ENCODE measurements at regions not wholly inside any gene's neighbourhood (a gene's known extent, or its start where the extent isn't known, plus 50 kb on each side); places are given as distances from the start of the nearest gene placed in this dataset.

GRCh38 chr7:131087756-131088658 lies 239.7 kb upstream of the MKLN1 start:
- ChIA-PET POLR2A (no interaction called here), CTCF (interaction anchor here (0.6 to 0.8 kb wide), 2 partner anchors 8 to 16 kb away, joined by 3 read pairs; no protein-coding TSS in a partner anchor)
- H3K9me3 ChIP-seq (ENCODE audit: control insufficient read depth, insufficient read depth, low read depth, low read length): no peaks in the 10 kb centered on the region
- no peak overlapping the region for H3K4me3 ChIP-seq (ENCODE audit: low read depth, low read length)
- H3K36me3 ChIP-seq (ENCODE audit: control insufficient read depth in 2 of 2, insufficient read depth in 1 of 2, low read length in 2 of 2): no peaks in the 10 kb centered on the region
- H3K27ac ChIP-seq (ENCODE audit: extremely low read depth, low read depth, low read length): no peak overlapping the region
- H3K4me1 ChIP-seq (ENCODE audit: control insufficient read depth, insufficient read depth, low read length): no peaks in the 10 kb centered on the region
- TF ChIP-seq ZNF280C (tag by site-specific recombination; IDR thresholded peaks at IDR 0.05) (no peak), ZEB2 (tag by site-specific recombination; IDR thresholded peaks at IDR 0.05) (no peak), ZBTB20 (tag by site-specific recombination; IDR thresholded peaks at IDR 0.05) (no peak), BCL11B (tag by site-specific recombination; IDR thresholded peaks at IDR 0.05; ENCODE audit: low read depth) (no peak), ZNF266 (tag by site-specific recombination; IDR thresholded peaks at IDR 0.05; ENCODE audit: low read depth) (no peak), ATF2 (tag by site-specific recombination; IDR thresholded peaks at IDR 0.05; ENCODE audit: low read depth) (no peak), ZNF704 (tag by site-specific recombination; IDR thresholded peaks at IDR 0.05) (no peak), PRDM10 (tag by site-specific recombination; IDR thresholded peaks at IDR 0.05) (no peak), ZNF37A (tag by site-specific recombination; IDR thresholded peaks at IDR 0.05) (no peak), ZNF146 (tag by site-specific recombination; IDR thresholded peaks at IDR 0.05) (no peak), ZBTB26 (tag by site-specific recombination; optimal IDR thresholded peaks at IDR 0.05) (no peak), ZNF140 (tag by site-specific recombination; IDR thresholded peaks at IDR 0.05) (no peak)

- ChIA-PET CTCF (interaction anchor here (0.6 kb wide), 2 partner anchors 49 to 367 kb away, joined by 3 read pairs; no protein-coding TSS in a partner anchor), POLR2A (no interaction called here)
- Histone ChIP-seq H3K36me3 (ENCODE audit: control insufficient read depth in 2 of 2, insufficient read depth in 1 of 2, low read length in 2 of 2) (no peaks in the 10 kb centered on the region), H3K9me3 (ENCODE audit: control insufficient read depth, insufficient read depth, low read depth, low read length) (no peaks in the 10 kb centered on the region), H3K4me1 (ENCODE audit: control insufficient read depth, insufficient read depth, low read length) (no peaks in the 10 kb centered on the region), H3K4me3 (ENCODE audit: low read depth, low read length) (no peak overlapping the region), H3K27ac (ENCODE audit: extremely low read depth, low read depth, low read length) (no peak overlapping the region)
- no peak for TF ChIP-seq BCL11B (tag by site-specific recombination; IDR thresholded peaks at IDR 0.05; ENCODE audit: low read depth)
- TF ChIP-seq ZNF423 (tag by site-specific recombination; IDR thresholded peaks at IDR 0.05): no peak
- no peak for TF ChIP-seq ZSCAN5A (tag by site-specific recombination; IDR thresholded peaks at IDR 0.05)
- TF ChIP-seq YY2 (tag by site-specific recombination; IDR thresholded peaks at IDR 0.05): no peak
- TF ChIP-seq ATF2 (tag by site-specific recombination; IDR thresholded peaks at IDR 0.05; ENCODE audit: low read depth): no peak
- no peak for TF ChIP-seq GLIS1 (tag by site-specific recombination; IDR thresholded peaks at IDR 0.05)
- no peak for TF ChIP-seq ZNF362 (tag by site-specific recombination; IDR thresholded peaks at IDR 0.05)
- no peak for TF ChIP-seq ZXDB (tag by site-specific recombination; IDR thresholded peaks at IDR 0.05)
- TF ChIP-seq ZNF292 (tag by site-specific recombination; IDR thresholded peaks at IDR 0.05; ENCODE audit: borderline replicate concordance, low read depth): no peak
These were observed 237.5 kb upstream of the MKLN1 start for GRCh38 chr7:131090188-131090587.

Data from HEK293 (cell line).